ENCODE measurements at regions not wholly inside any gene's neighbourhood (a gene's known extent, or its start where the extent isn't known, plus 50 kb on each side); places are given as distances from the start of the nearest gene placed in this dataset.

DNA sequence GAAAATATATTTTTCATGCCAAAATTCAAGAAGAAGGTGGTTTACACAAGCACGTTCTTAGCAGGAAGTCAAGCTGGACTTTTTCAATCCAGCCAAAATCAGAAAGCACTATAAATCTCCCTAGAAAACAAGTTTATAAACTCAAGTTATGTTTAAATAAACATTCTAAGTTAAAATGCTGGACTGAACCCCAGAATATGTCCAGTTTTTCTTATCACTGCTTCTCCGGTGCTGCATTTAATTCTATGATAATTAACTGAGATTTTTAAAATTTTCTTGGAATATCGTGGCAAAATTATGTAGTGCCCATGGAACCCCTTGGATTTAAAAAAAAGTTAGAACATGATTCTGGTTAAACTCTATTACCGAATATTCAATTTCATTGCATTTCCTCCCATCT, 218.2 kb upstream of the MDFIC2 start:
- Mint-ChIP-seq H3K4me3 (no peak overlapping the region), H3K27ac (no peak overlapping the region), H3K4me1 (ENCODE audit: low read depth) (no peaks in the 10 kb centered on the region), H3K36me3 (ENCODE audit: low read depth) (no peaks in the 10 kb centered on the region), H3K9me3 (no peaks in the 10 kb centered on the region), H3K27me3 (peaks cover 3% of the 10 kb centered on the region)
- TF ChIP-seq, protein P1, sequence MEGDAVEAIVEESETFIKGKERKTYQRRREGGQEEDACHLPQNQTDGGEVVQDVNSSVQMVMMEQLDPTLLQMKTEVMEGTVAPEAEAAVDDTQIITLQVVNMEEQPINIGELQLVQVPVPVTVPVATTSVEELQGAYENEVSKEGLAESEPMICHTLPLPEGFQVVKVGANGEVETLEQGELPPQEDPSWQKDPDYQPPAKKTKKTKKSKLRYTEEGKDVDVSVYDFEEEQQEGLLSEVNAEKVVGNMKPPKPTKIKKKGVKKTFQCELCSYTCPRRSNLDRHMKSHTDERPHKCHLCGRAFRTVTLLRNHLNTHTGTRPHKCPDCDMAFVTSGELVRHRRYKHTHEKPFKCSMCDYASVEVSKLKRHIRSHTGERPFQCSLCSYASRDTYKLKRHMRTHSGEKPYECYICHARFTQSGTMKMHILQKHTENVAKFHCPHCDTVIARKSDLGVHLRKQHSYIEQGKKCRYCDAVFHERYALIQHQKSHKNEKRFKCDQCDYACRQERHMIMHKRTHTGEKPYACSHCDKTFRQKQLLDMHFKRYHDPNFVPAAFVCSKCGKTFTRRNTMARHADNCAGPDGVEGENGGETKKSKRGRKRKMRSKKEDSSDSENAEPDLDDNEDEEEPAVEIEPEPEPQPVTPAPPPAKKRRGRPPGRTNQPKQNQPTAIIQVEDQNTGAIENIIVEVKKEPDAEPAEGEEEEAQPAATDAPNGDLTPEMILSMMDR (IDR thresholded peaks at IDR 0.05): no peak
- DNase-seq: no peak
- no peak for ATAC-seq
- intact Hi-C loops (cut with micrococcal nuclease): no loop called here
- POLR2A ChIA-PET: no interaction called here
- CTCF ChIA-PET: interaction anchor here (0.8 to 0.9 kb wide), 2 partner anchors 12 to 20 kb away, joined by 3 to 4 read pairs; no protein-coding TSS in a partner anchor

- Mint-ChIP-seq H3K4me1 (ENCODE audit: low read depth) (no peaks in the 10 kb centered on the region), H3K27me3 (peaks cover under 1% of the 10 kb centered on the region), H3K9me3 (no peaks in the 10 kb centered on the region), H3K36me3 (ENCODE audit: low read depth) (no peaks in the 10 kb centered on the region), H3K4me3 (no peak overlapping the region), H3K27ac (no peak overlapping the region)
- ChIA-PET CTCF (no interaction called here), POLR2A (no interaction called here)
- TF ChIP-seq, protein P1 (IDR thresholded peaks at IDR 0.05): no peak
- intact Hi-C loops (cut with micrococcal nuclease): no loop called here
- ATAC-seq (no peak), DNase-seq (no peak)
Measured at GRCh38 chr3:70527026-70527425, 214.6 kb upstream of the MDFIC2 start.

DNA sequence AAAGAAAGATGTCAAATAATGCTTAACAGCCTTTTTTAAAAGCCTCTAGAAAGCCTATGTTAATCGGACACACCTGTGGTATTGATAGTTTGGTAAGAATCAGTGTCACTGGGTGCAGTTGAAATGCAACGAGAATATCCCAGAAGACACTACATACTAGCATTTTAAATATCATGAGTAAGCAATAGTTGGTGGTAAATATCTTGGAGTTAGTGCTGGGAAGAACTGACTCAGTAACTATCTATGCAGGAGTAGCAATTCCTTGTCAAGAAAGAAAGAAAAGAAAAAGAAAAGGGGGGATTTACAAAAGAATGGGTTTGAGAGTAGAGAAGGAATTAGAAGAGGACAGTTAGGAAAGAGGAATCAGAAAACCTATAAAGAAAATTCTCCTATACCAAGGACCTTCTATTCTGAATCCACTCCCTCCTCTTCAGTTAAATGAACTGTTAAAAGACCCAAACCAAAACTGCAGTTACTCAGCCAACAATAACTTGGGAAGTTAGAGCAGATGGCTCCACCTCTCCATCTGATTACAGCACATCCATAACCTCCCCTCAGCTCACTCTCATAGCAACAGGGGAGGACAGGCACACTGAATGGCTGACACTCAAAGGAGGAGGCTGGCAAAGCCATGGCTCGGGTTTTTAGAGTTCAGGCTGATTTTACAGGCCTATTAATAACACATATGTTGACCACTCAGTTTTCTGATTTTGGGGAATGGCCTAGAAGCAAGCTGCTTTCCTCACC, 207.6 kb upstream of the MDFIC2 start:
- no peak overlapping the region for H3K27ac Mint-ChIP-seq

GRCh38 chr3:70519026-70519425, 206.6 kb upstream of the MDFIC2 start:
- TF ChIP-seq, protein P1 (IDR thresholded peaks at IDR 0.05): no peak
- ATAC-seq (no peak), DNase-seq (no peak)
- no peaks in the 10 kb centered on the region for H3K4me1 Mint-ChIP-seq (ENCODE audit: low read depth)
- CTCF ChIA-PET: interaction anchor here (1.1 kb wide), 1 partner anchor 11 kb away, joined by 3 read pairs; no protein-coding TSS in a partner anchor
- H3K4me3 Mint-ChIP-seq: no peak overlapping the region
- peaks cover 10% of the 10 kb centered on the region for H3K27me3 Mint-ChIP-seq
- POLR2A ChIA-PET: no interaction called here
- H3K9me3 Mint-ChIP-seq: no peaks in the 10 kb centered on the region
- no peaks in the 10 kb centered on the region for H3K36me3 Mint-ChIP-seq (ENCODE audit: low read depth)
- intact Hi-C loops (cut with micrococcal nuclease): no loop called here
- H3K27ac Mint-ChIP-seq: no peak overlapping the region

More for the DNA sequence above, 207.6 kb upstream of the MDFIC2 start:
- Mint-ChIP-seq H3K4me1 (ENCODE audit: low read depth) (no peaks in the 10 kb centered on the region), H3K4me3 (no peak overlapping the region), H3K9me3 (no peaks in the 10 kb centered on the region), H3K36me3 (ENCODE audit: low read depth) (no peaks in the 10 kb centered on the region), H3K27me3 (peaks cover 7% of the 10 kb centered on the region)
- CTCF ChIA-PET: interaction anchor here (1.0 kb wide), 1 partner anchor 13 kb away, joined by 3 read pairs; no protein-coding TSS in a partner anchor
- DNase-seq: no peak
- POLR2A ChIA-PET: no interaction called here
- ATAC-seq: no peak
- intact Hi-C loops (cut with micrococcal nuclease): no loop called here
- TF ChIP-seq, protein P1 (IDR thresholded peaks at IDR 0.05): no peak

DNA sequence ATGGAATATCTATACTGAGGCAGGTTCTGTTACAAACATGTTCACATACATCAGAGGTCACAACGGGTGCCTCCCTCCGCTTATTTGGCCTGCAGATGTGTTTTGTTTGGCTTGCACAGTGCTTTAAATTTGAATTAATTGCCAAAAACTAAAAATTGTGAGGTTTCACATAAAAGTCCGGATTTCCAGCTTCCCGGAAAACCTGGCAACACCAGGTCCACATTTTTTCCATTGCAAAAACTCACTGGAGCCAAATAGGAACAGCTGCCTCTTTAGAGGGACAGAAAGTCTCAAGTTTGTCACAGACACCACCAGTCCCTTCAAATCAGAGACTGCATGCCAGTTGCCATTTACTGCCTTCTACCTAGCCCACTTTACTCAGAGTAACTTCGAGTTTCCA, 205.9 kb upstream of the MDFIC2 start:
- DNase-seq (no peak), ATAC-seq (no peak)
- Mint-ChIP-seq H3K4me1 (ENCODE audit: low read depth) (no peaks in the 10 kb centered on the region), H3K27ac (no peak overlapping the region), H3K9me3 (no peaks in the 10 kb centered on the region), H3K27me3 (peaks cover 10% of the 10 kb centered on the region), H3K36me3 (ENCODE audit: low read depth) (no peaks in the 10 kb centered on the region), H3K4me3 (no peak overlapping the region)
- CTCF ChIA-PET: interaction anchor here (1.1 kb wide), 1 partner anchor 12 kb away, joined by 3 read pairs; no protein-coding TSS in a partner anchor
- POLR2A ChIA-PET: no interaction called here
- intact Hi-C loops (cut with micrococcal nuclease): no loop called here
- TF ChIP-seq, protein P1 (IDR thresholded peaks at IDR 0.05): no peak

Data from activated CD8-positive, alpha-beta T cell treated with anti-CD3 and anti-CD28 coated beads for 36 hours (primary cell).